ENCODE measurements at regions not wholly inside any gene's neighbourhood (a gene's known extent, or its start where the extent isn't known, plus 50 kb on each side); places are given as distances from the start of the nearest gene placed in this dataset.

GRCh38 chr12:20119596-20120402 lies 248.5 kb upstream of the PDE3A start:
- intact Hi-C loops (cut with DNase I), result no loop called here
- Histone ChIP-seq H3K27me3 (no peaks in the 10 kb centered on the region), H3K4me3 (no peak overlapping the region), H3K36me3 (no peaks in the 10 kb centered on the region), H3K27ac (no peak overlapping the region), H3K4me1 (no peaks in the 10 kb centered on the region), H3K9me3 (no peaks in the 10 kb centered on the region)
- 70 to 80% methylated on average over 11 of the region's 11 CpGs for WGBS, 2 donors
- no peak for DNase-seq
- TF ChIP-seq POLR2A (IDR thresholded peaks at IDR 0.05) (no peak), CTCF (IDR thresholded peaks at IDR 0.05) (no peak)

GRCh38 chr12:20120403-20120725 lies 248.0 kb upstream of the PDE3A start:
- Histone ChIP-seq H3K9me3 (no peaks in the 10 kb centered on the region), H3K4me3 (no peak overlapping the region), H3K27me3 (no peaks in the 10 kb centered on the region), H3K36me3 (no peaks in the 10 kb centered on the region), H3K4me1 (no peaks in the 10 kb centered on the region), H3K27ac (no peak overlapping the region)
- intact Hi-C loops (cut with DNase I), result no loop called here
- DNase-seq, result no peak
- TF ChIP-seq CTCF (IDR thresholded peaks at IDR 0.05), result no peak
- no peak for TF ChIP-seq POLR2A (IDR thresholded peaks at IDR 0.05)

- Histone ChIP-seq H3K36me3 (no peaks in the 10 kb centered on the region), H3K27me3 (no peaks in the 10 kb centered on the region), H3K4me1 (no peaks in the 10 kb centered on the region), H3K27ac (no peak overlapping the region), H3K9me3 (no peaks in the 10 kb centered on the region), H3K4me3 (no peak overlapping the region)
- no peak for DNase-seq
- TF ChIP-seq CTCF (IDR thresholded peaks at IDR 0.05), result no peak
- no peak for TF ChIP-seq POLR2A (IDR thresholded peaks at IDR 0.05)
- 62 to 72% methylated on average over 4 of the region's 4 CpGs for WGBS, 2 donors
- intact Hi-C loops (cut with DNase I), result no loop called here
Measured at GRCh38 chr12:20122274-20122673, 246.1 kb upstream of the PDE3A start.

GRCh38 chr12:20123465-20123864 lies 244.9 kb upstream of the PDE3A start:
- intact Hi-C loops (cut with DNase I), result no loop called here
- Histone ChIP-seq H3K27ac (no peak overlapping the region), H3K4me1 (no peaks in the 10 kb centered on the region), H3K27me3 (no peaks in the 10 kb centered on the region), H3K4me3 (no peak overlapping the region), H3K9me3 (no peaks in the 10 kb centered on the region), H3K36me3 (no peaks in the 10 kb centered on the region)
- TF ChIP-seq POLR2A (IDR thresholded peaks at IDR 0.05), result no peak
- TF ChIP-seq CTCF (IDR thresholded peaks at IDR 0.05), result no peak
- WGBS, 2 donors, result 79 to 92% methylated on average over 4 of the region's 4 CpGs
- DNase-seq, result no peak

- Histone ChIP-seq H3K4me1 (no peaks in the 10 kb centered on the region), H3K36me3 (no peaks in the 10 kb centered on the region), H3K27ac (no peak overlapping the region), H3K27me3 (no peaks in the 10 kb centered on the region), H3K4me3 (no peak overlapping the region), H3K9me3 (no peaks in the 10 kb centered on the region)
- WGBS, 2 donors, result 51 to 71% methylated on average over 2 of the region's 2 CpGs
- intact Hi-C loops (cut with DNase I), result no loop called here
- no peak for DNase-seq
- TF ChIP-seq CTCF (IDR thresholded peaks at IDR 0.05) (no peak), POLR2A (IDR thresholded peaks at IDR 0.05) (no peak)
Measured at GRCh38 chr12:20125276-20125798, 243.0 kb upstream of the PDE3A start.
